Lung (tissue), 11 donors: ENCODE measurements at regions not wholly inside any gene's neighbourhood (a gene's known extent, or its start where the extent isn't known, plus 50 kb on each side); places are given as distances from the start of the nearest gene placed in this dataset.
"Not testable (repeated sequence)": the region's sequence is repeated elsewhere in the genome, so short reads cannot be mapped to it uniquely, and the experiment has no call there.

ENCODE experiments used
- ATAC-seq: fragments of 200-7000 bp; cut with Tn5 transposase; one replicate; pipeline ENCODE4 v1.9.1; 2020; ENCODE audit warnings: moderate number of reproducible peaks; ENCODE audit not compliant: insufficient read depth, low FRiP score
- DNase-seq, 3 donors: peaks; one replicate each; pipeline ENCODE4 v3.0.0-alpha.2; 2013 to 2017
- H3K27ac ChIP-seq, 2 donors: one replicate each; pipeline ENCODE4 v1.5.1; 2013; ENCODE audit warnings: mild to moderate bottlenecking in 2 of 2, moderate library complexity in 2 of 2, control low read depth in 1 of 2, inconsistent platforms in 1 of 2, low read depth in 1 of 2, low read length in 1 of 2
- H3K27me3 ChIP-seq, 3 donors: one replicate each; pipeline ENCODE4 v1.5.1; 2013; ENCODE audit warnings: low read length in 2 of 3; ENCODE audit not compliant: control insufficient read depth in 3 of 3, insufficient read depth in 3 of 3
- H3K36me3 ChIP-seq, 4 donors: one replicate each; pipeline ENCODE4 v1.5.1; 2013; ENCODE audit warnings: low read length in 4 of 4, mild to moderate bottlenecking in 1 of 4, moderate library complexity in 1 of 4; ENCODE audit not compliant: control insufficient read depth in 4 of 4, insufficient read depth in 4 of 4
- H3K4me1 ChIP-seq, 5 donors: one replicate each; pipeline ENCODE4 v1.5.1; 2013; ENCODE audit warnings: low read length in 5 of 5, mild to moderate bottlenecking in 2 of 5, moderate library complexity in 1 of 5; ENCODE audit not compliant: control insufficient read depth in 5 of 5, insufficient read depth in 5 of 5
- H3K4me3 ChIP-seq: one replicate; pipeline ENCODE4 v1.5.1; 2013; ENCODE audit warnings: mild to moderate bottlenecking, control low read depth, moderate library complexity
- H3K9ac ChIP-seq, 2 donors: one replicate each; pipeline ENCODE4 v1.5.1; 2013; ENCODE audit warnings: low read length in 2 of 2, control low read depth in 1 of 2; ENCODE audit not compliant: insufficient read depth in 1 of 2
- H3K9me3 ChIP-seq, 4 donors: one replicate each; pipeline ENCODE4 v1.5.1; 2013; ENCODE audit warnings: low read length in 3 of 4, mild to moderate bottlenecking in 1 of 4, moderate library complexity in 1 of 4; ENCODE audit not compliant: control insufficient read depth in 4 of 4, insufficient read depth in 3 of 4
- CTCF ChIP-seq: IDR thresholded peaks from 2 replicates; pipeline ENCODE4 v1.5.1; 2012; ENCODE audit warnings: mild to moderate bottlenecking; ENCODE audit errors: control extremely low read depth, extremely low read depth
- WGBS, 2 donors: extraction: QIAGEN DNeasy Blood & Tissue Kit; methylation state at CpG; one replicate each; pipeline ENCODE4 v1.1.7; 2013; 5-methylcytosine and 5-hydroxymethylcytosine counted together
- donor health status: control.
- donor health status: control.
- donor health status: Bipolar disorder and iron deficiency.
- donor health status: healthy.
- donor health status: DM: yes; HTN: yes; CAD: no.

GRCh38 chr7:136105191-136105590 is 128.0 kb upstream of the MTPN start:
- 83 to 91% methylated on average over 1 of the region's 1 CpG for WGBS, 2 donors
- Histone ChIP-seq H3K27me3 (no peaks in the 10 kb centered on the region), H3K27ac (no peak overlapping the region), H3K4me3 (no peak overlapping the region), H3K9me3 (no peaks in the 10 kb centered on the region), H3K4me1 (no peaks in the 10 kb centered on the region), H3K36me3 (no peaks in the 10 kb centered on the region), H3K9ac (no peak overlapping the region)
- DNase-seq (no peak), ATAC-seq (no peak)
- no peak for TF ChIP-seq CTCF

GRCh38 chr7:136104269-136104603 is 127.1 kb upstream of the MTPN start:
- no peak for ATAC-seq
- DNase-seq = no peak
- H3K4me3 ChIP-seq = no peak overlapping the region
- no peaks in the 10 kb centered on the region for H3K27me3 ChIP-seq
- no peak overlapping the region for H3K9ac ChIP-seq
- 48 to 70% methylated on average over 2 of the region's 2 CpGs for WGBS, 2 donors
- H3K27ac ChIP-seq = no peak overlapping the region
- H3K9me3 ChIP-seq = no peaks in the 10 kb centered on the region
- no peaks in the 10 kb centered on the region for H3K4me1 ChIP-seq
- H3K36me3 ChIP-seq = no peaks in the 10 kb centered on the region
- no peak for TF ChIP-seq CTCF

- Histone ChIP-seq H3K9ac (no peak overlapping the region), H3K4me1 (no peaks in the 10 kb centered on the region), H3K27me3 (no peaks in the 10 kb centered on the region), H3K9me3 (no peaks in the 10 kb centered on the region), H3K4me3 (no peak overlapping the region), H3K27ac (no peak overlapping the region), H3K36me3 (no peaks in the 10 kb centered on the region)
- TF ChIP-seq CTCF = no peak
- no peak for ATAC-seq
- no peak for DNase-seq
- WGBS, 2 donors = 98% methylated on average over 2 of the region's 2 CpGs
These were observed 126.5 kb upstream of the MTPN start for GRCh38 chr7:136103545-136104268.

GRCh38 chr7:136102881-136103280 is 125.7 kb upstream of the MTPN start:
- Histone ChIP-seq H3K4me1 (no peaks in the 10 kb centered on the region), H3K27ac (no peak overlapping the region), H3K9ac (no peak overlapping the region), H3K36me3 (no peaks in the 10 kb centered on the region), H3K27me3 (no peaks in the 10 kb centered on the region), H3K9me3 (no peaks in the 10 kb centered on the region), H3K4me3 (no peak overlapping the region)
- TF ChIP-seq CTCF = no peak
- no peak for DNase-seq
- no peak for ATAC-seq

- not testable (repeated sequence) for H3K9me3 ChIP-seq, H3K4me3 ChIP-seq, ATAC-seq, H3K27me3 ChIP-seq, H3K27ac ChIP-seq, DNase-seq, H3K36me3 ChIP-seq, H3K4me1 ChIP-seq, H3K9ac ChIP-seq
- 85 to 88% methylated on average over 5 of the region's 5 CpGs for WGBS, 2 donors
These were observed 115.6 kb upstream of the MTPN start for GRCh38 chr7:136092714-136093113.
